C4-2B (cell line): ENCODE measurements at regions not wholly inside any gene's neighbourhood (a gene's known extent, or its start where the extent isn't known, plus 50 kb on each side); places are given as distances from the start of the nearest gene placed in this dataset.

Experiments used
- H3K27ac ChIP-seq: fragments of 450-650 bp; 2 replicates; pipeline ENCODE4 v1.5.1; 2017
- CTCF ChIP-seq: fragments of 450-650 bp; conservative IDR thresholded peaks from 2 replicates; pipeline ENCODE4 v1.5.1; 2017; ENCODE audit warnings: mild to moderate bottlenecking
- ZFX ChIP-seq: fragments of 450-650 bp; IDR thresholded peaks from 2 replicates; pipeline ENCODE4 v1.6.1; 2017

GRCh38 chr16:51953286-51953985 is 593.5 kb downstream of the TOX3 start:
- no peak for TF ChIP-seq CTCF
- no peak for TF ChIP-seq ZFX
- no peak overlapping the region for H3K27ac ChIP-seq

GRCh38 chr16:51952500-51952899 is 594.4 kb downstream of the TOX3 start:
- TF ChIP-seq CTCF = no peak
- TF ChIP-seq ZFX = no peak

GRCh38 chr16:51951668-51952298 is 595.2 kb downstream of the TOX3 start:
- TF ChIP-seq CTCF = no peak
- no peak for TF ChIP-seq ZFX

More at GRCh38 chr16:51952500-51952899, 594.4 kb downstream of the TOX3 start:
- no peak overlapping the region for H3K27ac ChIP-seq

GRCh38 chr16:51950118-51950780 is 596.7 kb downstream of the TOX3 start:
- no peak for TF ChIP-seq CTCF
- TF ChIP-seq ZFX = no peak
- no peak overlapping the region for H3K27ac ChIP-seq

More at GRCh38 chr16:51951668-51952298, 595.2 kb downstream of the TOX3 start:
- no peak overlapping the region for H3K27ac ChIP-seq

GRCh38 chr16:51949282-51949681 is 597.7 kb downstream of the TOX3 start:
- H3K27ac ChIP-seq = no peak overlapping the region
- TF ChIP-seq ZFX = no peak
- TF ChIP-seq CTCF = no peak

- TF ChIP-seq ZFX (no peak), CTCF (no peak)
- no peak overlapping the region for H3K27ac ChIP-seq
Observed at GRCh38 chr16:51941412-51941811, 605.5 kb downstream of the TOX3 start.

- H3K27ac ChIP-seq = no peak overlapping the region
- TF ChIP-seq ZFX (no peak), CTCF (no peak)
Observed at GRCh38 chr16:51940183-51940582, 606.8 kb downstream of the TOX3 start.
